GM21381 (cell line): ENCODE measurements at regions not wholly inside any gene's neighbourhood (a gene's known extent, or its start where the extent isn't known, plus 50 kb on each side); places are given as distances from the start of the nearest gene placed in this dataset.

Experiments
- ATAC-seq: cut with Tn5 transposase; IDR thresholded peaks from one replicate; pipeline ENCODE4 v1.9.1; 2021; ENCODE audit warnings: mild to moderate bottlenecking, moderate library complexity; ENCODE audit not compliant: unreplicated experiment

DNA sequence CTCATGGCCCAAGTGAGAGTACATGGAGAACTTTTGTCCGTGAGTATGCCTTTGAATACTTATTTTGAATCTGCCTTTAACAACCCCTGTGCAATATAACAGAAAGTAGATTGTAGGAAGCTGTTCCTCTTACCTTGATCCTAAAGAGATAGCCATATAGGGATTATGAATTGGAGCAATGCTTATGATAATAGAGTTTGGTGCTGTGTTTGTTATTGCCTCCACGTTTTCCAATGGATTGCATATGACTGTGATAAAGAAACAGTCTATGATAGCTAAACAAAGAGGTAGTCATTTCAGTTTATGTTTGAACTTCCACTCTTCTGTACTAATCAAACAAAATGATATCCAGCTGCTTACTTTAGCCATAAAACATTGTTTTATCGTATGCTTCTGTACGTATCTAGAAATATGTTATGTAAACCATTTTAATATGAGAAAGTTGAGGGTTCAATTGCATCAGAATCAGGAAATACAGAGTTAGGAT, 199.6 kb upstream of the RGMB start:
- ATAC-seq = no peak

DNA sequence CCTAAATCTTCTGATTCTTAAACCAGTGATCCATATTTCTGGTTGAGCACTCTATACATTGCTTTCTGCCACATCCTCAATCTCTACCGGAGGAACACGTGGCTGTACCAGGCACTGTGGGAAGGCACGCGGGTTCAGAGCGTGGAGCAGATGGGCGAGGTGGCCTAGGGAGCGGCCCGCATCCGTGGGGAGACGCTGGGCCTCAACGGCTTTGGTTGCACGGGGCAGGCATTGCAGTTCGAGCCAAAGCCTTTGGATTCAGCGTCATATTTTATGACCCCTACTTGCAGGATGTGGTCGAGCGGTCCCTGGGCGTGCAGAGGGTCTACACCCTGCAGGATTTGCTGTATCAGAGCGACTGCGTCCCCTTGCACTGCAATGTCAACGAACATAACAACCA, 197.2 kb upstream of the RGMB start:
- no peak for ATAC-seq

DNA sequence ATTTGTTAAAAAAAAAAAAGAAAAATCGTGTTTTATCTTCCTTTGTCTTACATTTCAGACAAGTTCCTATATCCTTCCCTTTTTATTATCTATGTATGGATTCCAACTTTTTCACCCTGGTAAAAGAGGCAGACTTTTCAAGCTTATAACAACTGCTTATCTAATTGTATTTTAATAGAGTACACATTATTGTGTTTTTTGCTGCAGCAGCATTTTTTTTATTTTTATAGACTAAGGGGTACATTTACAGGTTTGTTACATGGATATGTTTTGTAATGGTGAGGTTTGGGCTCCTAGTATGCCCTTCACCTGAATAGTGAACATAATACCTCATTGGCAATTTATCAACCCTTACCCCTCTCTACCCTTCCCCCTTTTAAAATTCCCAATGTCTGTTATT, 195.0 kb upstream of the RGMB start:
- ATAC-seq = no peak

DNA sequence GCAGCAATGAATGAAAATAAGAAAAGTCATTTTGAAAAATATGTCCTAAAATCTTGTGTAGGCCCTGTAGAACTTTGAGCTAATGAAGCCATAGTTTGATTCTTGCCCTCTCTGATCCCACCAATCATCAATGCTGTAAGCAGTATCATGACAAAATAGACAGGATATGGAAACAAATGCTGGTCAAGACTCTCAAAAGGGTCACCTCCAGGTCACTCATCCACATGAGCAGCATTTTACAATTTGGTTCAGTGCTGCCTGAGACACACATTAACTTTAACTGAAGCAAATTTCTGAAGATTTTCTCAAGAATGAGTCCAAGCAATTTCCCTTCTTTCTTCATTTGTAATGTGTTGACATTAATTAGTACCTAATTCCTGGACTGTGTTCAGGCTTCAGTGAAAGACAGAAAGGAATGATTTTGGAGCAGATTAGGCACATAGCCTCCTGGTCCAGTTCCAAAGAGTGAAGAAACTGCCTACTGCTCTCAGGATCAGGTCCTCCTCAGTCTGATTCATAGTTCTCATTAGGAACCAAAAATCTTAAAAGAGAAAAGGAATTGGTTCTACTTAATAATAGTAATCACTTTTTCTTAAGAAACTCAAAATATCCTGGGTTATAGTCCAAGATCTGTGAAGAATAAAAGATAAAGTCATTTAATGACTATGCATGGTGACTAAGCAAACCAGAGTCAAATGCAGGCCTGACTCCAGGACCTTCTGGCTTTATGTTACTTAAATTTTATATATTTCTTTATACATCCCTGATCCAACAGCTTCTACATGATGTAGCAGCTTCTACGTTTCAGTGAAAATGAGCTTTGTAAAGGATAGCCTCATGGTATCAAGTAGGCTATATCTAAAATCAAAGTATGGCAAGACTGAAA, 192.1 kb upstream of the RGMB start:
- ATAC-seq = no peak

- no peak for ATAC-seq
These were observed 189.9 kb upstream of the RGMB start for GRCh38 chr5:98583586-98583985.

GRCh38 chr5:98585661-98586310, 187.7 kb upstream of the RGMB start:
- no peak for ATAC-seq

DNA sequence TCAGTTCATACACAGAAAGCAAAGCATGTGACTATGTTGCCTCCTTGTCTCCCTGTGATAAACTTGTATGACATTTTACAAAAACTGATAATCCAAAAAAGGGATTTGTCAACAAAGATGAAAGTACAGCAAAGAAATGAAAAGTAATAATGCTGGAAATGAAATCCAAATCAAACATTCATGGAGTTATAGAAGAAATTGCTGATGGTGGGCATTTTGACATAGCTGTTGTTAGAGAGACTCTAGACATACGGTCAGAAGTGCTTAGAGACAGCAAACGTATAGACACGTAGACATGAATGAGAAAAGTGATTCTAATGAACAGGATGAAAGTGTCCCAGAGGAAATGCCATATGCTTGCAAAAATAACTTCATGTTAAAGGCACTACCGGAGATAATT, 186.9 kb upstream of the RGMB start:
- ATAC-seq = no peak

GRCh38 chr5:98587166-98587565, 186.3 kb upstream of the RGMB start:
- ATAC-seq = no peak

GRCh38 chr5:98588215-98588614, 185.2 kb upstream of the RGMB start:
- no peak for ATAC-seq

- ATAC-seq = no peak
These were observed 180.0 kb upstream of the RGMB start for GRCh38 chr5:98593418-98593817.

DNA sequence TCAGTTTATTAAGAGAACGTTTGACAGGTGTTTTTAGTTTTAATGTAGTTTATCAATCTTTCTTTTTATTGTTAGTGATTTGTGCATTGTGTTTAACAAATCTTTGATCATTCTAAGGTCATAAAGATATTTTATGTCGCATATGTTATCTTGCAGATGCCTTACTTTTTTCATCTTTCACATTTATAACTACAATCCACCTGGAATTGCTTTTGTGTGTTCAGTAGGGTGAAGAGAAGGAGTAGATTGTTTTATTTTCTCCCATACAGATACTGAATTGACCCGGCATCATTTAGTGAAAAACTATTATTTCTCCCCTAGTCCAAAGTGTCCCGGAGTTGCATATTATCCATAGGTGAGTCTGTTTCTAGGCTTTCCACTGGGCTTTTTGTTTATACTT, 179.4 kb upstream of the RGMB start:
- ATAC-seq = no peak

DNA sequence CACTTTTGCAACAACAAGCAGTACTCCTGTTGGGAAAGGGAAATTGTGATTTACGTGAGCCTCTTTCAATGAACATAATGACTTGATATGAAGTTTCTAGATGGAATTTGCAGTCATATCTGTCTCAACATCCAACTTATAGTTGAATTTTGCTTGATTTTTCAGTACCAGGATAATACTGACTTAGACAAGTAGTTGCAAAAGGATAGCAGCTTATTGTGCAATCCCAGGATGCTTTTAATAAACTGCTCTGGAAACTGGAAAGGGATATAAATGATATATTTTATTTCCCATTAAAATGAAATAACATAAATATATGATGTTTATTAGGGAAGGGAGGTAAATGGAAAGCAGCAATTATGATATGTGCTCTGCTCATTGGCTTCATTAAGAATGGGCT, 174.4 kb upstream of the RGMB start:
- no peak for ATAC-seq

GRCh38 chr5:98602534-98603112, 170.8 kb upstream of the RGMB start:
- ATAC-seq = no peak

DNA sequence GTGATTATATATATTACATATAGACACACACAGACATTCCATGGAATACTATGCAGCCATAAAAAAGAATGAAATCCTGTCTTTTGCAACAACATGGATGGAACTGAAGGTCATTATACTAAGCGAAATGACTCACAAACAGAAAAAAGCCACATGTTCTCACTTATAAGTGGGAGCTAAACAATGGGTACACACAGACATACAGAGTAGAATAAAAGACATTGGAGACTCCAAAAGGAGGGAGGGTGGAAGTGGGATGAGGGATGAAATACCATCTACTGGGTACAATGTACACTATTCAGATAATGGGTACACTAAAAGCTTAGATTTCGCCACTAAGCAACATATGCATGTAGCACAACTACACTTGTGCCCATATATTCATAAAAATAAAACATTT, 170.0 kb upstream of the RGMB start:
- no peak for ATAC-seq

DNA sequence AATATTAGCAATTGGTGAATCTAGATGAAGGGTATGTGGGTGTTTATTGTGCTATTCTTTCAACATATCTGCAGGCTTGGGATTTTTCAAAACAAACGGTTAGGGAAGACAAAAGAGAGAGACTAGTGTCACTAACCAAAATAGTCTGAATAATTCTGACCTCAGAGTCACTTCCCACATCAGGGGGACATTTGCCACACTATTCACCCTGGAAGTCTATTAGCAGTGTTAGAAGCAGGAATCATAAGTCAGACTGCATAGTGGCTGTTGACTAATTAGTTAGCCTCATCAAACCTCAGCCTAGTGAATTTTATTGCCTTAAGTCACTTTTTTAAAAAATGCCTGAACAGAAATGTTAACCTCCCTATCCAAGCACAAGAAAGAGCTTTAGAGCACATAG, 169.2 kb upstream of the RGMB start:
- ATAC-seq = no peak

- ATAC-seq = no peak
These were observed 168.6 kb upstream of the RGMB start for GRCh38 chr5:98604721-98605425.

DNA sequence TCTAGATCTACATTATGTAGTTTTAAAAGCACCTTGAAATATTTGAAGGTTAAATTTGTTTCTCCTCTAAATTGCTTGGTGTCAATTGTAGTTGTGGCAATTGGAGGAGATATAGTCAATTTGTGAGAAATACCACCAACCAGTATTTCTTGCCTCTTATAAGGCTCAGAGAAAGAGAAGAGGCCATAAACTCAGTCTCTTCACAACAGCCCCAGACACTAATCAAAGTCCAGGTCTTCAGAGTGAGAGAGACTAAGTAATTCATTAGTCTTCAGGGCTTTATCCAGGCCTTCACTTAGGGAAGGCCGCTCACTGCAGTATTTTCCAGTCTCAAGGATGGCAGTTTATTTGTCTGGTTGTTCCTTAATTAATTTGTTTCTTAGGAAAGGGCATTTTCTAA, 168.0 kb upstream of the RGMB start:
- no peak for ATAC-seq

GRCh38 chr5:98606961-98607360, 166.5 kb upstream of the RGMB start:
- no peak for ATAC-seq

GRCh38 chr5:98608052-98608451, 165.4 kb upstream of the RGMB start:
- ATAC-seq = no peak

GRCh38 chr5:98614341-98614740, 159.1 kb upstream of the RGMB start:
- ATAC-seq = no peak

DNA sequence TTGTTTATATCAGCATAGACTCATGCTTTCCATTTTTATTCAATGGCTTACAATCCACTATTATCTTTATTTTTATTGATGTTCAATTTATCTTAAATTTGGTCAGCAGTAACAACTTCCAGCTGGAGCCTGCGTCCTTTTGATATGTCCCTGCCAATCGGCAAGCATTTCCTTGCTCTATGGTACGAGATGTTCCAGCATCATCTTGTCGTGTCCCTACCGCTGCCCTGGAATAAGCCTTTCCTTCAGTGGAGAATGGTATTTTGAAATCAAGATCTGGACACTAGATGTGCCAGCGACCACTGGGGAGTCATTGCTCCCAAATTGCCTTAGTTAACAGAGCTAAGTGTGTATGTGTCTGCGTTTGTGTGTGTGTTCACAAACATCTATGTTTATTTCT, 151.6 kb upstream of the RGMB start:
- ATAC-seq = no peak
